ENCODE measurements at regions not wholly inside any gene's neighbourhood (a gene's known extent, or its start where the extent isn't known, plus 50 kb on each side); places are given as distances from the start of the nearest gene placed in this dataset.

- H3K4me3 ChIP-seq (ENCODE audit: low read length), result no peak overlapping the region
Measured at GRCh38 chr14:87457720-87458119, 535.3 kb downstream of the GALC start.

GRCh38 chr14:87450193-87450592 lies 542.8 kb downstream of the GALC start:
- no peak overlapping the region for H3K27ac ChIP-seq (ENCODE audit: low read depth, low read length)
- no peaks in the 10 kb centered on the region for H3K9me3 ChIP-seq (ENCODE audit: control insufficient read depth, insufficient read depth, low read length)
- no peaks in the 10 kb centered on the region for H3K9me2 ChIP-seq (replicated peaks; ENCODE audit: control insufficient read depth, low read length)
- H3K27me3 ChIP-seq (ENCODE audit: control insufficient read depth, low read length), result no peaks in the 10 kb centered on the region
- no peak for TF ChIP-seq EZH2phosphoT487 (IDR thresholded peaks at IDR 0.05; ENCODE audit: borderline replicate concordance, low read length)
- TF ChIP-seq CTCF (IDR thresholded peaks at IDR 0.05; ENCODE audit: low read depth, low read length, poor library complexity, severe bottlenecking), result no peak
- H3K4me2 ChIP-seq (ENCODE audit: low read length), result no peak overlapping the region
- no peaks in the 10 kb centered on the region for H3K4me1 ChIP-seq (ENCODE audit: control insufficient read depth, low read length)
- no peaks in the 10 kb centered on the region for H3K79me2 ChIP-seq (ENCODE audit: control insufficient read depth, low read length)
- H4K20me1 ChIP-seq (ENCODE audit: control insufficient read depth, insufficient read depth, low read depth, low read length), result no peaks in the 10 kb centered on the region
- H3F3A ChIP-seq (ENCODE audit: control insufficient read depth, insufficient read depth), result no peaks in the 10 kb centered on the region
- no peaks in the 10 kb centered on the region for H3K36me3 ChIP-seq (ENCODE audit: control insufficient read depth, low read length)
- no peak overlapping the region for H3K4me3 ChIP-seq (ENCODE audit: low read length)

More at GRCh38 chr14:87457720-87458119, 535.3 kb downstream of the GALC start:
- Histone ChIP-seq H3K27ac (ENCODE audit: low read depth, low read length) (no peak overlapping the region), H3K36me3 (ENCODE audit: control insufficient read depth, low read length) (no peaks in the 10 kb centered on the region), H4K20me1 (ENCODE audit: control insufficient read depth, insufficient read depth, low read depth, low read length) (no peaks in the 10 kb centered on the region), H3K4me1 (ENCODE audit: control insufficient read depth, low read length) (no peaks in the 10 kb centered on the region), H3K79me2 (ENCODE audit: control insufficient read depth, low read length) (no peaks in the 10 kb centered on the region), H3K4me2 (ENCODE audit: low read length) (no peak overlapping the region), H3K9me2 (replicated peaks; ENCODE audit: control insufficient read depth, low read length) (no peaks in the 10 kb centered on the region), H3K27me3 (ENCODE audit: control insufficient read depth, low read length) (no peaks in the 10 kb centered on the region), H3F3A (ENCODE audit: control insufficient read depth, insufficient read depth) (no peaks in the 10 kb centered on the region), H3K9me3 (ENCODE audit: control insufficient read depth, insufficient read depth, low read length) (no peaks in the 10 kb centered on the region)
- TF ChIP-seq EZH2phosphoT487 (IDR thresholded peaks at IDR 0.05; ENCODE audit: borderline replicate concordance, low read length) (no peak), CTCF (IDR thresholded peaks at IDR 0.05; ENCODE audit: low read depth, low read length, poor library complexity, severe bottlenecking) (no peak)

- no peak for TF ChIP-seq EZH2phosphoT487 (IDR thresholded peaks at IDR 0.05; ENCODE audit: borderline replicate concordance, low read length)
- TF ChIP-seq CTCF (IDR thresholded peaks at IDR 0.05; ENCODE audit: low read depth, low read length, poor library complexity, severe bottlenecking), result no peak
- Histone ChIP-seq H3K27ac (ENCODE audit: low read depth, low read length) (no peak overlapping the region), H3K9me2 (replicated peaks; ENCODE audit: control insufficient read depth, low read length) (no peaks in the 10 kb centered on the region), H3K9me3 (ENCODE audit: control insufficient read depth, insufficient read depth, low read length) (no peaks in the 10 kb centered on the region), H3F3A (ENCODE audit: control insufficient read depth, insufficient read depth) (no peaks in the 10 kb centered on the region), H3K4me3 (ENCODE audit: low read length) (no peak overlapping the region), H3K27me3 (ENCODE audit: control insufficient read depth, low read length) (no peaks in the 10 kb centered on the region), H3K79me2 (ENCODE audit: control insufficient read depth, low read length) (no peaks in the 10 kb centered on the region), H3K4me2 (ENCODE audit: low read length) (no peak overlapping the region), H3K36me3 (ENCODE audit: control insufficient read depth, low read length) (no peaks in the 10 kb centered on the region), H4K20me1 (ENCODE audit: control insufficient read depth, insufficient read depth, low read depth, low read length) (no peaks in the 10 kb centered on the region), H3K4me1 (ENCODE audit: control insufficient read depth, low read length) (no peaks in the 10 kb centered on the region)
Measured at GRCh38 chr14:87449016-87449415, 544.0 kb downstream of the GALC start.

- Histone ChIP-seq H3K4me3 (ENCODE audit: low read length) (no peak overlapping the region), H3K9me2 (replicated peaks; ENCODE audit: control insufficient read depth, low read length) (no peaks in the 10 kb centered on the region), H3K27me3 (ENCODE audit: control insufficient read depth, low read length) (no peaks in the 10 kb centered on the region), H3K79me2 (ENCODE audit: control insufficient read depth, low read length) (no peaks in the 10 kb centered on the region), H3K4me1 (ENCODE audit: control insufficient read depth, low read length) (no peaks in the 10 kb centered on the region), H4K20me1 (ENCODE audit: control insufficient read depth, insufficient read depth, low read depth, low read length) (no peaks in the 10 kb centered on the region), H3K27ac (ENCODE audit: low read depth, low read length) (no peak overlapping the region), H3F3A (ENCODE audit: control insufficient read depth, insufficient read depth) (no peaks in the 10 kb centered on the region), H3K4me2 (ENCODE audit: low read length) (no peak overlapping the region), H3K9me3 (ENCODE audit: control insufficient read depth, insufficient read depth, low read length) (no peaks in the 10 kb centered on the region), H3K36me3 (ENCODE audit: control insufficient read depth, low read length) (no peaks in the 10 kb centered on the region)
- TF ChIP-seq CTCF (IDR thresholded peaks at IDR 0.05; ENCODE audit: low read depth, low read length, poor library complexity, severe bottlenecking), result no peak
- TF ChIP-seq EZH2phosphoT487 (IDR thresholded peaks at IDR 0.05; ENCODE audit: borderline replicate concordance, low read length), result no peak
Measured at GRCh38 chr14:87443787-87444186, 549.2 kb downstream of the GALC start.
